Forelimb muscle (tissue), 1 donor: ENCODE measurements at regions not wholly inside any gene's neighbourhood (a gene's known extent, or its start where the extent isn't known, plus 50 kb on each side); places are given as distances from the start of the nearest gene placed in this dataset.
A peak's percentile ranks its signal among the peaks of the same experiment; 100 is the strongest.
"Not testable (repeated sequence)": the region's sequence is repeated elsewhere in the genome, so short reads cannot be mapped to it uniquely, and the experiment has no call there.

ENCODE experiments used
- DNase-seq: peaks from one replicate; pipeline ENCODE4 v3.0.0-alpha.2; 2013; ENCODE audit warnings: low read depth

DNA sequence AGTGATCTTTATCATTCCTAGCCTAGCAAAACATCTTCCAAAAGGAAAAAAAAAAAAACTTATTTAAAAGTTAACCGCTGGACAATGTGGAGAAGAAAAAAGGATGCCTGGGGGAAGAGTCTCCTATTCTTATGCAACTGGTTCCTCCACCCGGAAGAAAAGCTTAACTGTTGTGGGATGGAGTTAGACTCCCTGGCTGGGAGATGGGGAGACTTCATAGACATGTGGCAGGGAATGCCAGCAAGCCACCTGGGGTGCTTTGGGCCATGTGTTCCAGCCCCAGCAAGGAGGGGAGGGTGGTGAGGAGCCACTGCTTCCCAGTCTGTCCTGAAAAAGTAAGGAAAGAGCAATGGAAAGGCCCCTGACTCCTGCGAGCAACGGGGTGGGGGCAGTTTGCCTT is 119.4 kb upstream of the SPIN4 start:
- no peak for DNase-seq

DNA sequence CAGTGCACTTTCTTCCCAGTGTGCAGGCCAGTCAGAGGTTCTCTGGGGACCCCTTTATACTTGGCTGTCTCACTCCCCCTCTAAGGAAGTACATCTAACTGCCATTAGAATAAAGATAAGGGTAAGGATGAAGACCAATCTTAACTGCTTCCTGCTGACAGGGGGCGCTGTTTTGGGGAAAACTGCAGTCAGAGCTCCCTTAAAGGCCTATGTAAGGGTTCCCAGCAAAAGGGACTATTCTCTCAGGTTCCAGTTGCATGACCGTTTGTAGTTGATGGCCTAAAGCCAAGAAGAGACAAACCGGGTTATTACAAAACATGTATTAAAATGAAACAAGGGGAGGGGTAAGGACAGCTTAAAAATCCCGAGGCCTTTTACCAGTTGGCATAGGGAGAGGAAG is 115.6 kb upstream of the SPIN4 start:
- DNase-seq, result no peak

DNA sequence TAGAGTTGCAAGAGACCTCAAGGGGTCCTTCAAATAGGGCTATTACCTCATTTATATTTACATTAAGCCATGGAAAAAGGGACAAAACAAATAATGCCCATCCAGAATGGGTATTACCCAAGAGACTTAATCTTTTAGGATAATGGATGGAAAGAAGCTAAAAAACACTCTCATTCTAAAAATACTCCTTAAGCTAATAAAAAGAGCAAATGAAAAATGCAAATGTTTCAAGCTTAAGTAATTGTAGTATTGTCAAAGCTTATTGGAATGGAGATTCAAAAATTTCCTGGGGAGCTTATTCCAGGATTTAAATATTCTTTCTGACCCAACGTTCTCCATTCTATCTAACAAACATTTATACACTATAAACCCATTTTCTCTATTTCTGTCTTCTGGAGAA is 107.8 kb upstream of the SPIN4 start:
- no peak for DNase-seq

DNA sequence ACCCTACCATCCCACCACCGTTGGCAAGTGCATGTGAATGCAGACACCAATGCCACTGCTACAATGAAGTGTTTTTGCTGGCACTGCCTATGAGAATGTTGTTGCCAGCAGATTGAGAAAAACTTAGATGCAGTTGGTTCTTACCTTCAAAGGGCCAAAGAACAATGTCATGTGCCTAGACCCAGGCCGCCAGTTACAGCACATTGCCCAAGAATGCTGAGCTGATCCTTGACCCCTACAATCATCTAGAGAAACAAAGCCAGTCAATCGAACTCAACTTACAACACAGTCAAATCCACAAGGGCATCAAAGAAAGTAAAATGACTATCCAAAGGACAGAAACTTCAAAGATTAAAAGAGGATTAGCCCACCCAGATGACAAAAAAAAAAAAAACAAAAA is 102.4 kb upstream of the SPIN4 start:
- no peak for DNase-seq

DNA sequence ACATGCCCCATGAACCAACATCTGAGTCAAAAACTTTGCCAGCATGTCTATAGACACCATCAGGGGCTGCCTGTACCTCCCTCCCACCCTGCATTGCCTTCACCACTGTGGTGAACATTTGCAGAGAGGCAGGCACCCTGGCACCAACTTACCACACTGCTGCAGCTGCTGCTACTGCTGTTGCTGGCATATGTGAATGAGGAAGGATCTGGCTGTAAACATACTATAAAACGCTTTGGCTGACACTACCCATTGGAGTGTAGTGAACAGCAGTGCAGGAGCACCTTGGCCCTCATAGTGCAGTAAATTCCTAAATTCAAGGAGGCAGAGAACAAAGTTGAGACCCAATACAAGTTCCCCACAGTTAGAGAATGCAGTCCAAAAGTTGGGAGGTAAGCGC is 90.6 kb upstream of the SPIN4 start:
- DNase-seq, result no peak

DNA sequence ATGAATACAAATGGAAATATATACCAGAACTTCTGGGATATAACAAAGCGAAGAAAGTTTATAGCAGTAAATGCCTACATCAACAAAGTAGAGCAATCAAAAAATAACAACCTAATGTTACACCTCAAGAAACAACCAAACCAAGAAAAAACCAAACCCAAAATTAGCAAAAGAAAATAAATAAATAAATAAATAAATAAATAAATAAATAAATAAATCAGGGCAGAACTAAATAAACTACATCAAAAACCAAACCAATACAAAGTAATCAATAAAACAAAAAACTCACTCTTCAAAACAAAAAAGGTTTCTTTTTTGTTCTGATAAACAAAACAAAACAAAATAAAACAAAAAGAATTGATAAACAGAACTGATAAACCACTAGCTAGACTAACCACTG is 88.4 kb upstream of the SPIN4 start:
- DNase-seq, result no peak

DNA sequence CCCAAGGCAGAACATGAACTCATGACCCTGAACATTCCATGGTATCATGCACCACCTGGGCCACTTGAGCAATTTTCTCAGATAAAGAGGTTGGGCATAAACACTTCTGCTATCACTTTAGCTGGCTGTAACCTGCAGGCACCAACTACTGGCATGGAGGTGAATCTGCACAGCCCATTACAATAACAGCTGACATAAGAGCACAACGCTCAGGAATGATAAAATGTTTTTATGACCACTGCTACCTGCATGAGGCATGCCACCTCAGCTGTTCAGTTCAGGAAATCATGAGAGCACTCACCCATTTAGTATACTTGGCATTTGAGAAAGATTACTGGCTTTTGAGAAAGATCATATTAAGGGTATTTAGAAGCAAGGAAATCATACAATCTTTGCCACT is 85.7 kb upstream of the SPIN4 start:
- no peak for DNase-seq

DNA sequence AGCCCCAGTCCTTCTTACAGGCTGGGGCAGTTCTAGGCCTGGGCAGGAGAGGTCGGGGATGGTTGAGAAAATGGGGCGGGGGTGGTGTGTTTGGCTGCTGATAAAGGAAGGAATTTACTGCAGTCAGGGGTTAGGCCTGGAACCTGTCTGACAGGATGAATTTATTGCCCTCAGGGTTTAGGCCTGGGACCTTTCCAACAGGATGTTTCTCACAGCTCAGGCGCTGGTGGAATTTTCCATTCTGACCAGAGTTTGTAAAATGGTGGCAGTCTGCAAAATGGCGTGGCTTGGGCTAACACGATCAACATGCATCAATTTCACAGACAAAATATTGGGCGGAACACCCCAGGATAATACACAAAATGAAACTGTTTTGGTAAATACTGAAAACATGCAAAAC is 83.5 kb upstream of the SPIN4 start:
- no peak for DNase-seq

DNA sequence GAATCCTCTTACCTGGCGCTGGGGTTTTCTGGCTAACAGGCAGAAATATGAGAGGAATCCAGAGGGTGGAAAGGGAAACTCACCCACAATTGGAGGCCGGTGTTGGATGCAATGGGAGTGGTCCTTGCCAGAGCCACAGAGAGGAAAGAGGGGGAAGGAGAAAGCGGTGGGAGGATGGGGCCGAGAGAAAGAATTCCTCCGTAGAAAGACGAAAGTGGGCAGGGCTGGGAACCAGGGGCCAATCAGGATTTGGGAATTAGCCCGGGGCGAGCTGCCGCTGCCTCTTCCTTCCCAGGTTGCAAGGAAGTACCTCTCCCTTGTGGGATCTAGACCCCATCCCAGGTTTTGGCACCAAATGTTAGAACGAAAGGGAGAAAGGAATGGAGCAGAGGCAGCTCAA is 83.1 kb upstream of the SPIN4 start:
- DNase-seq, result no peak

DNA sequence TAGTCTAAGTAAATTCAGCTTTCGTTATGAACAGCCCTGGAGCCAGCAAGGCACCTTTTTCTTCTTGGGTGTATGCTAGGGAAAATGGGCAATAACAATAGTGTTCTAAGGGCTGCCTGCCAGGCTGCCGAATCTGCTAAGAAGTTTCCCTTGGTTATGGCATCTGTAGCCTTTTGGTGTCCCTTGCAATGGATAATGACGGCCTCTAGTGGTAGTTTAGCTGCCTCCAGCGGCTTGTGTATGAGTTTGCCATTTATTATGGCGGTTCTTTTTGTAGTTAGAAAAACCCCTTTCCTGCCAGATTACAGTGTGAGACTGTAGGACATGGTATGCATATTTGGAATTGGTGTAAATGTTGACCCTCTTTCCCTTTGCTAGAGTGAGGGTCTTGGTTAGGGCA is 78.9 kb upstream of the SPIN4 start:
- DNase-seq, result no peak

DNA sequence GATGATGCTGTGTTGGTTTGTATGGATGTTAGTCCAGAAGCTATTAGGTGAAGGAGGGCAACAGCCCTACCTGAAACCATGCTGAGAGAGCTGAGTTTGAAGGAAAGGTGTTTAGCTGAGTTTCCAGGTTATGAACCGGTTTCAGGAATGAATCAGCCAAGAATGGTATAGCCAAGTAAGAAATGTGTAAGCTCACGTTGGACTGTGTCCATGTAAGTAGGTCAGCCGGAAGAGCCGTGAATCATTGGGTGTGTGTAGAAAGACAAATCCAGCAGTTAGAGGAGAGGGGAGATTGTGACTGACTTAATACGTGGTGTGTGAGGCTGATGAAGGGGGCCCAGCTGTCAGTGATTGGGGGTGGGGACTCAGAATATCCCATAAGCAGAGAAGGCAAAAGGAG is 77.2 kb upstream of the SPIN4 start:
- no peak for DNase-seq

DNA sequence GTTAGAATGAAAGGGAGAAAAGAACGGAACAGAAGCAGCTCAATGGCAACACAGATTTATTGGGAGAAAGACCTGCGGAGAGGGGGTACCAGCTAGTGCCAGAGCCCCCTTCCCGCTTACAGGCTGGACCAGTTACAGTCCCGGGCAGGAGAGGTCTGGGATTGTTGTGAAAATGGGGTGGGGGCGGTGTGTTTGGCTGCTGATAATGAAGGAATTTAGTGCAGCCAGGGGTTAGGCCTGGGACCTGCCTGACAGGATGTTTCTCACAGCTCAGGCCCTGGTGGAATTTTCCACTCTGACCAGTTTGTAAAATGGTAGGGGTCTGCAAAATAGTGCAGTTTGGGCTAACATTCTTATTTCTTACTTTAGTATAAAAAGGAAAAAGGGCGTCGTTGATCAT is 75.4 kb upstream of the SPIN4 start:
- DNase-seq, result no peak

DNA sequence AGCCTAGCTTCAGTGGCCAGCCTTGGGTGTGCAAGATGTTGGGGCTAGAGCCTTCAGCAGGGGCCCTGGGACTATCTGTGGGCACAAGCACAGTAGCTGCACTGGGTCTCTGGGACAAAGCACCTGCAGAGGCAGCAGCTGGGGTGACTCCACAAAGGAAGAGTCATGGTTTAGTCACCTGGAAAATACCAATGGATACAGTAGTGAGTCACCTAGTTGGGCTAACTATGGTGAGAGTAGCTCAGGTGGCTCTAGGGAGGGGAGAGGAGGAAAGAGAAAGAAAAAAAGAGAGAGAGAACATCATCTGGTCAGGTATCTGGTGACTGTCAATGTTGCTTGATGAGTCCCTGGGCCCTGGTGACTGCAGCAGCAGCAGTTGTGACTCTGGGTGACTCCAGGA is 72.9 kb upstream of the SPIN4 start:
- DNase-seq, result no peak

DNA sequence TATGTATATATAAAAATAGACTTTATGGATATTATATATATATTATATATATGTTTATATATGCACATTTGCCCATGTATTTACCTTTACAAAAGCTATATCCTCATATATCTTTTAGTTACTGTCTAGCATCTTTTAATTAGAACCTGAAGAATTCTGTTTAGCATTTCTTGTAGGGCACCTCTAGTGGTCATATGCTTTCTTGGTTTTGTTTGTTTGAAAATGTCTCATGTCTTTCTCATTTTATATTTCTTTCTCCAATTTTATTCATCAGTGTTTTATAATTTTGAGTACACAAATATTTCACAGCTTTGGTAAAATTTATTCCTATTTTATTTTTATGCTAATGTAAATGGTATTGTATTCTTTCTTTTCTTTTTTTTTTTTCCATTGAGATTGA is 70.3 kb upstream of the SPIN4 start:
- no peak for DNase-seq

DNA sequence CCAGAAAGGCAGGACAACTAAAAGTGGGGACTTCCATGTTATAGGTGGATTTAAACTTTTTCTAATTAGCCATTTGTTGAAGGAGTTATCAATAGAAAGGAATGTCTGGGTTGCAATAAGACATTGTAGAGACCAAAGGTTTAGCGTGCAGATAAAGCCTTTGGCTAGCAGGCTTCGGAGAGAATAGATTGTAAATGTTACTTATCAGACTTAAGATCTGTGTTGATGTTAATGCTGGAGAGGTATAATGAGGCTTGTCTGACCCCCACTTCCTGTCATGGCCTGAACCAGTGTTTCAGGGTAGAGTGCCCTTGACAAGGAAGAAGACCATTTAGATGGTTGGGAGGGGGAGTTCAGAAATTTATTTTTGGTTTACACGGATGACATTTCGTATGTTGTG is 67.1 kb upstream of the SPIN4 start:
- DNase-seq, result no peak

DNA sequence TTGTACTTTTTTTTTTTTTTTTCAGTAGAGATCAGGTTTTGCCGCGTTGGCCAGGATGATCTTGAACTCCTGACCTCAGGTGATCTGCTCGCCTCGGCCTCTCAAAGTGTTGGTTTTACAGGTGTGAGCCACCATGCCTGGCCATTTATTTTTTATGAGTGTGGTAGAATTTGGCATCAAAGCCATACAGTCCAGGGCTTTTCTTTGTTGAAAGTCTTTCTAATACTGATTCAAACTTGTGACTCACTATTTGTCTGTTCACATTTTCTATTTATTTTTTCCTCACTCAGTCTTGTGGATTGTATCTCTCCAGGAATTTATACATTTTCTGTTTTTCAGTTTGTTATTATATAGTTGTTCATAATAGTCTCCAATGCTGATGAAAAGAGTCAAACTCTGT is 66.5 kb upstream of the SPIN4 start:
- DNase-seq, result no peak

DNA sequence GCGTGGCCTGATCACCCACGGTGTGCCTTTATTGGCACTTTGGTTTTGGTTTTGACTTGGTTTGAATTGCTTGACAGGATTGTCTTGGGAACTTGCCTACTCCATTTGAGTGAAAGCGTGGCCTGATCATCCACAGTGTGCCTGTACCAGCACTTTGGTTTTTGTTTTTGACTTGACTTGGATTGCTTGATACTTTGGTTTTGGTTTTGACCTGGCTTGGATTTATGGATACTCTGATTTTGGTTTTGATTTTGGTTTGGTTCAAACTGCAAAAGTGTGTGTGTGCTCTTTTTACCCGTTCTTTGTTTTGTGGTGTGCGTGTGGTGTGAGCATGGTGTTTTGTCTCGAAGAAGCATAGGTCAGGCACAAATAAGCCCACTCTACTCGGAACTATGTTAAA is 58.8 kb upstream of the SPIN4 start:
- not testable (repeated sequence) for DNase-seq

DNA sequence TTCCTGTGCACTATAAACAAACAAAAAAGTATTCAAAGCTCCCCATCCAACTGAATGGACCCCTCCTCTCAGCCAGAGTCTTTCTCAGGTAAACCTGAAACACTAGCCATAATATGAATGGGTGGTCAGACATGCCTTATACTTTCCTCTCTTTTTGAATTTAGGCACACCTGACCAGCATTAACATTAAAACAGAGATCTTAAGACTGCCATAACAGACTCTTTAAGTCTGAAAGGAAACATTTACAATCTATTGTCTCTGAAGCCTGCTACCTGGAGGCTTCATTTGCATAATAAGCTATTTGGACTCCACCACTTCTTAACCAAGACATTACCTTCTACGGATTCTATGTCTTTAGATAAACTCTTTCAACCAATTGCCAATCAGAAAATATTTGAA is 56.9 kb upstream of the SPIN4 start:
- no peak for DNase-seq

DNA sequence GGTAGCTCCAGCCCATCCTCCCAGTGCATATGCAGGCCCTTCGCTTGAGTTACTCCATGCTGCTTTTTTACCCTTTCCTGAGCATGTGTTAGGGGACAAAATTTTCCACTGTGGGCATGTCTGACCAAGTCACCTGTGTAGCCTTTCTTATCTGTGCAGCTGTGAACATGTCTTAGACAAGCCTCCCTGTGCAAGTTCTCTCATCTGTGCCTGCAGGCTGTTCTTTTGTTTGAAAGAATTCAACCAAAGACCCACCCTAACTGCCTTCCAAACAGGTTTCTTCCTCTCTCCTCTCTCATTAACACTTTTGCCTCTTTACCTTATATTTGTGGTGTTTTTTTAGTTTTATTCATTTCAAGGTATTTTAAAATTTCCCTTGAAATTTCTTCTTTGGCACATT is 53.2 kb upstream of the SPIN4 start:
- no peak for DNase-seq

DNA sequence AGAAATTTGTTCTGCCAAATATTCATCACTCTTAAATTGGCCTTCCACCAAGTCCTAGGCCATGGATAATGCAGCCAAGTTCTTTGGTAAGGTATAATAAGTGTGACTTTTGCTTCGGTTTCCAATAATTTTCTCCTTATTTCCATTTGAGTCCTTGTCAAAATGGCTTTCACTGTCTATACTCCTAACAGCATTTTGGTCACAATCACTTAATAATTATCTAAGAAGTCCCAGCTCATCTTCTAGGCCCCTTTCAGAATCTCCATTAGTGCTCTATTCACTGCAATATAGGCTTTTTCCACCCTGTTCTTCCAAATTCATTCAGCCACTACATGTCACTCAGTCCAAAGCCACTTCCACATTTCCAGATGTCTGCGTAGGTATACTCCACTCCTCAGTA is 51.0 kb upstream of the SPIN4 start:
- peak; percentile 11 for DNase-seq
